ENCODE measurements at regions not wholly inside any gene's neighbourhood (a gene's known extent, or its start where the extent isn't known, plus 50 kb on each side); places are given as distances from the start of the nearest gene placed in this dataset.

- no peak for DNase-seq
Measured at GRCh38 chr14:61847861-61848260, 85.6 kb downstream of the SNAPC1 start.

GRCh38 chr14:61854898-61855297, 92.7 kb downstream of the SNAPC1 start:
- DNase-seq: no peak

- peak; percentile 49 to 55 for DNase-seq
Measured at GRCh38 chr14:61860294-61860918, 98.2 kb downstream of the SNAPC1 start.

GRCh38 chr14:61861320-61861865, 99.2 kb downstream of the SNAPC1 start:
- DNase-seq: no peak

GRCh38 chr14:61864329-61864898, 102.2 kb downstream of the SNAPC1 start:
- DNase-seq: no peak

- no peak for DNase-seq
Measured at GRCh38 chr14:61866932-61867920, 105.0 kb downstream of the SNAPC1 start.

- DNase-seq: no peak
Measured at GRCh38 chr14:61868846-61869245, 106.6 kb downstream of the SNAPC1 start.

- no peak for DNase-seq
Measured at GRCh38 chr14:61870163-61870562, 107.9 kb downstream of the SNAPC1 start.

GRCh38 chr14:61872452-61872851, 110.2 kb downstream of the SNAPC1 start:
- DNase-seq: no peak

GRCh38 chr14:61875483-61875882, 113.3 kb downstream of the SNAPC1 start:
- DNase-seq: no peak

GRCh38 chr14:61876362-61877034, 114.3 kb downstream of the SNAPC1 start:
- no peak for DNase-seq

- DNase-seq: no peak
Measured at GRCh38 chr14:61877035-61877390, 114.8 kb downstream of the SNAPC1 start.

GRCh38 chr14:61877768-61878167, 115.5 kb downstream of the SNAPC1 start:
- DNase-seq: no peak

GRCh38 chr14:61878931-61879330, 116.7 kb downstream of the SNAPC1 start:
- DNase-seq: no peak

GRCh38 chr14:61881046-61881445, 118.8 kb downstream of the SNAPC1 start:
- no peak for DNase-seq

GRCh38 chr14:61884711-61885110, 122.5 kb downstream of the SNAPC1 start:
- no peak for DNase-seq

- no peak for DNase-seq
Measured at GRCh38 chr14:61885203-61885961, 123.2 kb downstream of the SNAPC1 start.

GRCh38 chr14:61887628-61888027, 125.4 kb downstream of the SNAPC1 start:
- DNase-seq: no peak

GRCh38 chr14:61889914-61890351, 127.7 kb downstream of the SNAPC1 start:
- DNase-seq: peak in 1 of 2 experiments; percentile 1

GRCh38 chr14:61891170-61891569, 128.9 kb downstream of the SNAPC1 start:
- no peak for DNase-seq

GRCh38 chr14:61891810-61892209, 129.6 kb downstream of the SNAPC1 start:
- no peak for DNase-seq

- DNase-seq: no peak
Measured at GRCh38 chr14:61893371-61893940, 131.2 kb downstream of the SNAPC1 start.
